Fibroblast of skin of scalp (primary cell): ENCODE measurements at regions not wholly inside any gene's neighbourhood (a gene's known extent, or its start where the extent isn't known, plus 50 kb on each side); places are given as distances from the start of the nearest gene placed in this dataset.
"Not testable (repeated sequence)": the region's sequence is repeated elsewhere in the genome, so short reads cannot be mapped to it uniquely, and the experiment has no call there.

Experiments used
- DNase-seq: peaks from one replicate; pipeline ENCODE4 v3.0.0-alpha.2; 2013

DNA sequence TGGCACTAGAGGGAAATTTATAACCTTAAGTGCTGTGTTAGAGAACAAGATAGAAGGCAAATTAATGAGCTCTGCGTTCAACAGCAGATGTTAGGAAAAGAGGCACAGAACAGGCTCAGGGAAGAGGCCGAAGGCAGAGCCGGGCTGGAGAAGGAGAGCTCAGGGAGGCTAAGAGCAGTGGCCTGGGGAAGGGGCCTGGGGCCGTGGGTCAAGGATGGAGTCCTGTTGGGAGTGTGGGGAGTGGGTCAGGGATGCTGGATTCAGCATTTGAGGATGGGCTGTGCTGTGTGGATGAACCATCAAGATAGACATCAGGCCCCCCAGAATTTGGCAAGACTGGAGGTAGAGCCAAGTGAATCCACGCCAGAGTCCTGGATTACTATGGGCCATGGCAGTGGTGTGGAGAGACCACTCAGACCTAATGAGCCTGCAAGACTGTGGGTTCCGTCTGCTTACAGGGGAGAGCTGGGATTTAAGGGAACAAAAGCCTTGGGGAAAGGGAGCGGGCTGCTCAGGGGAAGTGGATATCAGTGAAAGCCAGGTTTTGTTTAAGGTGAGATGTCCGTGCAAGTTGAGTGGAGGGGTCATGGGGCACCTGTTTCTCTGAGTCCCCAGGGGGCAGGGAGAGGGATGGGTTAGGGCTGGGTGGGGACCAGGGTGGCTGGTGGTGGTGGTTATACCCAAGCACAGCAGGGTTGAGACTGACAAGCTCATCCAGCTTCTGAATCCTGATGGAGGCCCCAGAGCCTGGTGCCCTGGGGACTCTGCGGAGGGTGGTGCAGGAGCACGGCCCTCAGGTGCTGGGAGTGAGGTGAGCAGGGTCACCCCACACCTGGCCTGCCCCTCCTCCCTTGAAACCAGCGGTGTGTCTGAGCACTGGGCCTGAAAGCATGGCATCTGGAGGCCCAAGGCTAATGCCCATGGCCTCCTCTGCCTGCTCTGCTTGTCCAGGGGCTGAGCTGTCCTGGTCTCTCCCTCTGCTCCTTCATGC, 101.7 kb downstream of the BMS1 start:
- no peak for DNase-seq

GRCh38 chr10:42885491-42886270, 103.1 kb downstream of the BMS1 start:
- no peak for DNase-seq

DNA sequence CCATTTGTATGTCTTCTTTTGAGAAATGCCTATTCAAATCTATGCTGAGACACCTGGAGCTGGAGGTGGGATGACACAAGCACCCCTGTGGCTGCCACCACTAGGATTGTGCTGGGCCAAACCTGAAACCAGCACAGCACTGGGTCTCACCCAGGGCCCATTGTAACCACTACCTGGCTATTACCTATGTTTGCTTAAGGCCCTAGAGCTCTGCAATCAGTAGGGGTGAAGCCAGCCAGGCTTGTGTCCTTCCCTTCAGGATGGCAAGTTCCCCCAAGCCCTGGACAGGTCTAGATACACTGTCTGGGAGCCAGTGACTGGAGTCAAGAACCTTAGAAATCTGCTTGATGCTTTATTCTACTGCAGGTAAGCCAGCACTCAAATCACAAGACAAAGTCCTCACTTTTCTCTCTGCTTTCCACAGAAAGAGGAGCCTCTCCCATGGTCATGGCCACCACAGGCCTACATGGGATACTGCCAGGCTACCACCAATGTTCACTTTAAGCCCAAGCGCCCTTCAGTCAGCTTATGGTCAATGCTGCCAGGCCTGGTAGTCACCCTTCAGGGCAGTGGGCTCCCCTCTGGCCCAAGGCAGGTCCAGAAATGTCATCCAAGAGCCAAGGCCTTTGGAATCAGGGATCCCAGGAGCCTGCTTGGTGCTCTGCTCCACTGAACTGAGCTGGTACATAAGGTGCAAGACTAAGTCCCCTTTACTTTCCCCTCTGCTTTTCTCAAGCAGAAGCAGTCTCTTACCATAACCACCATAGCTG, 105.3 kb downstream of the BMS1 start:
- no peak for DNase-seq

GRCh38 chr10:42888504-42889095, 106.0 kb downstream of the BMS1 start:
- DNase-seq, result no peak

GRCh38 chr10:42896735-42897134, 114.1 kb downstream of the BMS1 start:
- DNase-seq, result no peak

GRCh38 chr10:42898037-42898960, 115.7 kb downstream of the BMS1 start:
- DNase-seq, result no peak

GRCh38 chr10:42899036-42899435, 116.4 kb downstream of the BMS1 start:
- DNase-seq, result no peak

GRCh38 chr10:42900346-42900745, 117.8 kb downstream of the BMS1 start:
- DNase-seq, result not testable (repeated sequence)

GRCh38 chr10:42911359-42911758, 128.8 kb downstream of the BMS1 start:
- DNase-seq, result no peak

DNA sequence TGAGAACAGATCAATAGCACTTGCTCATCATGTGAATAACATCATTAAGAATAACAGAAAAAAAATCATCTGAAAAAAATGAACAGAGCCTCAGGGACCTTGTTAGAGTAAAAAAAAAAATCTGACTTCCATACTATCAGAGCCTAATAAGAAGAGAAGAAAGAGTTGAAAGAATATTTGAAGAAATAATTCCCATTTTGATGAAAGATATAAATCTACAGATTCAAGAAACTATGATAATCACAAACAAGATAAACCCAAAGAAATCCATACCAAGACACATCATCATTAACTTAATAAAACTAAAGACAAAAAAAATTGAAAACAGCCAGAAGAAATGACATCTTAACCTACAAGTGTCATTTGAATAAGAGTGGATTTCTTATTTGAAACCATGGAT, 134.4 kb downstream of the BMS1 start:
- DNase-seq, result no peak

DNA sequence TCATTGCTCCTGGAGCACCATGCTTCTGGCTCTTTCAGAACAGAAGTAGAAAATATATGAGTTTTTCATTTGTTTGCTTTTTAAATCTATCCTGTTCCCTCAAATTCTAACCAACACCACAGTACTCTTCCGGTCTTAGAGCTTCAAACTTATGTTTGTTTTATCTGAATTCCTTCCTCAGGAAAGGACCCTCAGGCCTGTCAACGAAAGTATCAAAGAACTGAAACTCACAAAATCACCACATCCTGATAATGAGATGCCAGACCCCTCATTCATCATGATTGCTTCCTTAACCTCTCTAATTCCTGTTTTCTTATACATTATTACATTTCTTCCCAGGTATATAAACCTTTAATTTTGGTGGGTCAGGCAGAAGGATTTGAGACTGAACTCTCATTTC, 135.2 kb downstream of the BMS1 start:
- no peak for DNase-seq

DNA sequence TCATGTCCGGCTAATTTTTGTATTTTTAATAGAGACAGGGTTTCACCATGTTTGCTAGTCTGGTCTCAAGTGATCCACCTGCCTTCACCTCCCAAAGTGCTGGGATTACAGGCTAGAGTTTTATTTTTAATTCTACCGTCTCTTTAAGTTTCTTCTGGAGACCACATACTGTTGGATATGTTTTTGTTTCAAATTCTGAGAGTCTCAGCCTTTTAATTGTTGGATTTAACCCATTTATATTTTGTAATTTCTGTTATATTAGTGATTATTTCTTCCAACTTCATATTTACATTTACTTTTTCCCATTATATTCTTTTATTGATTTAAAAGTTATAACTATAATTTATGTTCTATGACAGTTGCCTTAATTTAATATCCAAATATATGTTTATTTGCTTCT, 139.4 kb downstream of the BMS1 start:
- no peak for DNase-seq

DNA sequence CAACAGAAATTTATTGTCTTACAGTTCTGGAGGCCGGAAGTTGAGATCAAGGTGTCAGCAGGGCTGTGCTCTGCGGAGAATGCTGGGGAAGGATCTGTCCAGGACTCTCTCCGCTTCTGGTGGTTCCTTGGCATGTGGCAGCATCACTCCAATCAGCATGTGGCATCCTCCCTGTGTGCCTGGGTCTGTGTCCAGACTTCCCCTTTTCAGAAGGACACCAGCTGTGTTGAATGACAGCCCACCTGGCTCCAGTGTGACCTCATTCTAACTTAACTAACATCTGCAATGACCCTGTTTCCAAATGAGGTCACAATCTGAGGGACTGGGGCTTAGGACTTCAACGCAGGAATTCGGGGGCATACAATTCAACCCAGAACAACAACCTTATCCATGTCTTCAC, 141.9 kb downstream of the BMS1 start:
- no peak for DNase-seq

GRCh38 chr10:42926843-42927242, 144.2 kb downstream of the BMS1 start:
- peak; percentile 74 for DNase-seq

DNA sequence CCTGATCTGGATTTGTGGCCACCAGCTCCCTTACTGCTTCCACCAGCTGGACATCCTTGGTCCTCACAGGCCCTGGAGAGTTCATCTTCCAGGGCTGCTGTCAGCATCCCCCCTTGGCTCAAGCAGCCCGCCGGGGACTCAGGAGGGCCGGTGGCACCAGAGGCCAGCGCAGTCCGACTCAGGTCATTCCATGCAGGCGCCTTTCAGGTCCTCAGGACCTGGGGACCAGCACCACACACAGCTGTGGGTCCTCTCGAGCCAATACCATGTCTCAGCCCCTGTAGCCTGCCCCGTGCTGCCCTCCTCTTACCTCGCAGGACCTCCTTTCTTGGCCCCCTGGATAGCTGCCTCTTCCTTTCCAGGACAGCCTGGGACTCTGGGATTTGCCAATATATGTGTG, 145.5 kb downstream of the BMS1 start:
- DNase-seq, result no peak

DNA sequence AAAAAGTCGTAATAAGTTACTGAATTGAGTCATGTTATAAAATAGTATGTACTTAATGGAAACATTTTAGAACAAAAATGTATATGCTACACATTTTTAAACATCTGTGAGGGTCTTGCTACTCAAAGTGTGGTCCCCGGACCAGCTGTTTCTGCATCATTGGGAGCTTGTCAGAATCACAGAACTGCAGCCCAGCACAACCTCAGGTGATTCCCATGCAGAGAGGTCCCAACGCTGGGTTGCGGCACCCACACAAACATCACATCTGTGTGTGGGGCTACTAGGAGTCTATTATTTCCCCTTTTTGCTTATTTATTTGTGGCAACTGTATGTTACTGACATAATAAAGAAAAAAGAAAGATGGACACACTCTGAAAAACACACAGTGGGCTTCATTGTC, 146.6 kb downstream of the BMS1 start:
- DNase-seq, result no peak

GRCh38 chr10:42929993-42930392, 146.9 kb upstream of the RET start:
- DNase-seq, result no peak

DNA sequence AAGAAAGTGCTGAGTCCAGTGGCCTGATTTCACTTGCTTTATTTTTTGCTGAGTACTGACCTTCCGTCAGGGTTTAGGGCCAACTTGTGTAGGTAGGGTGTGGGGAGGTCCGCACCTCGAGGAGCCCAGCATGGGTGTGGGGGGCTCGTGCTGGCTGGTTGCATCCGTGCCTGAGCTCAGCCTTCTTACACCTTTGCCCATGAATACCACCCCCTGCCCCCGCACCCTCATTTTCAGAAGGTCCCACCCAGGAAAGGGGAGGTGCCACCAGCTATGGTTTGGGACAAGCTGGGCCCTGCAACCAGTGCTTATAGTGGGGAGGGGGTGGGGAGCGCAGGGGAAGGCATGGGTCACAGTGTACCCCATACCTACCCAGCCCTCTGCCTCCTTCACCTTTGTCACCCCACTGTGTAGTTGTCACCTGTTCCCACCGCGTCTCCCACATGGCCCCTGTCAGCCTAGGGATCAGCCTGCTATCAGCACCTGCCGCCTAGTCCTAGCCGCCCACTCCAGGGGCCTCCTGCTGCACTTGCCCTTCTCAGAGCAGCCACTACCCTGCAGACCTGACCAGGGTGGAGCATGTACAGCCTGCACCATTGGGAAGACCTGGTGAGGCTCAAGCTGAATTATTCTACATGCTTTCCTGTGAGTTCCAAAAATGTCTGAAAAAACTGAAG, 146.2 kb upstream of the RET start:
- DNase-seq, result no peak

GRCh38 chr10:42932116-42932515, 144.8 kb upstream of the RET start:
- no peak for DNase-seq

DNA sequence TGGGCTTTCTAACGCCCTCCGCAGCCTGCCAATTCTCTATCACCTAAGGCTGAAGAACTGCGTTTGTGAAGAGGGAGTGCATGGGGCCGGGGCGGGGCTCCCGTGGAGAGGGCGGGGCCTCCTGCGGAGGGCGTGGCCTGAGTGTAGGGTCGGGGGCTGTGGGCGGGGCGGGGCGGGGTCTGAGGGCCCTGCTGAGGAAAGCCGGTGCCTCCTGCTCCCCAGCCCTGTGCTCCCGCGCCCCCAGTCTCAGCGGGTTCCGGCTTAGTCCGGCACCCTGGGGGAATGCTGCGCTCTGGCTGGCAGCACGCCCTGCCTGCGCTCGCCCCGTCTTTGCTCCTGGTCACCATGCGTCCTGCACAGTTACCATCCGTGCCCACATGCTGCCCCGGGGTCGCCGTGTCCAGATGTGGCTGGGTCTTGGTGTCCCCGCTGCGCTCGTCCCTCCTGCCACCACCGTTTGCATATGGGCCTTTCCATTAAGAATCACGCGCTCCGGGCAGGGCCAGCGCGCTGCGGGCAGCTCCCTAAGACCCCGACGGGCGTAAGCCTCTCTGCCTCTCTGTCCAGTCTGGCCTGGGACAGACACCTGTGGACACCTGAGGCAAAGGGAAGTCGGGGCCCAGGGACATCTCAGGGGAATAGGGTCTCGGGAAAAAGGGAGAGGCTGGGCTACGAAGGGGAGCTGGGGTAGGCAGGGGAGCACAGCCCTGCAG, 144.0 kb upstream of the RET start:
- DNase-seq, result no peak
